GM12878 (cell line): ENCODE measurements at regions not wholly inside any gene's neighbourhood (a gene's known extent, or its start where the extent isn't known, plus 50 kb on each side); places are given as distances from the start of the nearest gene placed in this dataset.

Source experiments
- ATAC-seq: fragments of 200-7000 bp; cut with Tn5 transposase; 3 replicates; pipeline ENCODE4 v1.9.1; 2020; ENCODE audit warnings: mild to moderate bottlenecking, moderate library complexity
- BruUV-seq: library from RNA; stranded (reverse); fragments of 400-500 nt; replicated peaks from 2 replicates; lab custom pipeline; 2021; lab: Mats Ljungman, UMichigan
- CTCF ChIA-PET: fragments of 300-600 bp; sonication (Branson Sonifier 250); formaldehyde crosslinking; extraction: SDS; loops from one replicate; lab custom pipeline; 2021; ENCODE audit warnings: inconsistent platforms; lab: Yijun Ruan, JAX
- POLR2A ChIA-PET: fragments of 350-600 bp; formaldehyde crosslinking; extraction: SDS; loops from one replicate; lab custom pipeline; 2021; ENCODE audit warnings: inconsistent platforms; lab: Charles Lee
- RAD21 ChIA-PET: fragments of 300-600 bp; sonication (Branson Sonifier 250); formaldehyde crosslinking; loops from one replicate; lab custom pipeline; 2023; ENCODE audit warnings: antibody characterized with exemption; ENCODE audit not compliant: unreplicated experiment; lab: Charles Lee
- SMC1A ChIA-PET: fragments of 300-600 bp; sonication (Branson Sonifier 250); formaldehyde crosslinking; loops from one replicate; lab custom pipeline; 2023; ENCODE audit not compliant: unreplicated experiment, uncharacterized antibody; lab: Charles Lee
- DNase-seq: peaks from one replicate; pipeline ENCODE4 v3.0.0-alpha.2; 2011; ENCODE audit warnings: low read depth, low spot score
- FAIRE-seq: peaks from 3 replicates; lab custom pipeline; 2011; peaks lifted over from hg19 to GRCh38; lab: Jason Lieb, UNC
- H2AFZ ChIP-seq: 2 replicates; pipeline ENCODE4 v1.6.0; 2011; ENCODE audit warnings: low read depth, low read length, control low read depth; ENCODE audit not compliant: control insufficient read depth
- H3K27ac ChIP-seq: 2 replicates; pipeline ENCODE4 v1.5.1; 2011; ENCODE audit warnings: control low read depth; ENCODE audit not compliant: control insufficient read depth, insufficient read depth
- H3K27me3 ChIP-seq, 2 experiments: replicated peaks in 1 of 2; 2 replicates each; pipeline versions ENCODE4 v1.6.0 to v1.6.1; 2011; ENCODE audit warnings: low read length in 1 of 2; ENCODE audit not compliant: control insufficient read depth in 2 of 2, insufficient read depth in 2 of 2
- H3K36me3 ChIP-seq, 2 experiments: 2 replicates each; pipeline ENCODE4 v1.5.1; 2011; ENCODE audit warnings: low read length in 1 of 2; ENCODE audit not compliant: control insufficient read depth in 2 of 2, insufficient read depth in 2 of 2
- H3K4me1 ChIP-seq: 2 replicates; pipeline ENCODE4 v1.6.1; 2011; ENCODE audit warnings: mild to moderate bottlenecking, low read length, moderate library complexity, mixed read lengths; ENCODE audit not compliant: control insufficient read depth, insufficient read depth
- H3K4me2 ChIP-seq: 2 replicates; pipeline ENCODE4 v1.6.0; 2011; ENCODE audit warnings: control low read depth; ENCODE audit not compliant: control insufficient read depth, insufficient read depth
- H3K4me3 ChIP-seq: fragments of 200-600 bp; sonication (generic); 2 replicates; pipeline ENCODE4 v1.5.1; 2016
- H3K79me2 ChIP-seq: 2 replicates; pipeline ENCODE4 v1.6.0; 2011; ENCODE audit warnings: low read length; ENCODE audit not compliant: control insufficient read depth, insufficient read depth
- H3K9ac ChIP-seq: 2 replicates; pipeline ENCODE4 v1.8.0; 2011; ENCODE audit warnings: low read length, control low read depth, mixed read lengths; ENCODE audit not compliant: control insufficient read depth, insufficient read depth
- H3K9me3 ChIP-seq: replicated peaks from 3 replicates; pipeline ENCODE4 v1.5.1; 2011; ENCODE audit warnings: mild to moderate bottlenecking, low read length; ENCODE audit not compliant: control insufficient read depth, insufficient read depth
- H4K20me1 ChIP-seq: 2 replicates; pipeline ENCODE4 v1.6.0; 2011; ENCODE audit not compliant: control insufficient read depth, insufficient read depth
- BACH1 ChIP-seq: fragments of 450-650 bp; IDR thresholded peaks from 2 replicates; pipeline ENCODE4 v1.6.1; 2017; ENCODE audit warnings: mild to moderate bottlenecking, borderline replicate concordance
- CREB1 ChIP-seq: IDR thresholded peaks from 2 replicates; pipeline ENCODE4 v1.6.1; 2012; ENCODE audit warnings: low read depth, mild to moderate bottlenecking, inconsistent platforms
- DPF2 ChIP-seq: fragments of 450-650 bp; IDR thresholded peaks from 2 replicates; pipeline ENCODE4 v1.6.1; 2017; ENCODE audit warnings: mild to moderate bottlenecking
- HCFC1 ChIP-seq: fragments of 150-350 bp; IDR thresholded peaks from 2 replicates; pipeline ENCODE4 v1.6.1; 2014; ENCODE audit warnings: low read length
- IRF4 ChIP-seq: IDR thresholded peaks from 2 replicates; pipeline ENCODE4 v1.6.1; 2011; ENCODE audit warnings: low read depth, low read length
- KAT2A ChIP-seq: conservative IDR thresholded peaks from 2 replicates; pipeline ENCODE4 v1.6.1; 2011; ENCODE audit warnings: low read depth, low read length; ENCODE audit not compliant: control insufficient read depth
- KDM1A ChIP-seq: fragments of 200-600 bp; sonication (generic); IDR thresholded peaks from 2 replicates; pipeline ENCODE4 v1.6.1; 2016; ENCODE audit warnings: borderline replicate concordance
- MXI1 ChIP-seq: fragments of 150-350 bp; IDR thresholded peaks from 2 replicates; pipeline ENCODE4 v1.6.1; 2011; ENCODE audit warnings: low read depth, mild to moderate bottlenecking, inconsistent platforms, low read length, improper control_type of control experiment
- NFIC ChIP-seq: IDR thresholded peaks from 2 replicates; pipeline ENCODE4 v1.6.1; 2012; ENCODE audit warnings: low read depth, mild to moderate bottlenecking, inconsistent platforms, low read length, moderate library complexity
- NR2C2 ChIP-seq: IDR thresholded peaks from 2 replicates; pipeline ENCODE4 v1.6.1; 2011; ENCODE audit warnings: borderline replicate concordance, low read depth; ENCODE audit not compliant: control insufficient read depth, insufficient read length
- PAX5 ChIP-seq: IDR thresholded peaks from 2 replicates; pipeline ENCODE4 v1.6.1; 2011; ENCODE audit warnings: low read depth, low read length, borderline replicate concordance
- PAX8 ChIP-seq: fragments of 450-650 bp; IDR thresholded peaks from 2 replicates; pipeline ENCODE4 v1.6.1; 2017; ENCODE audit warnings: mild to moderate bottlenecking, moderate library complexity
- PRDM15 ChIP-seq: fragments of 450-650 bp; formaldehyde crosslinking; IDR thresholded peaks from 2 replicates; pipeline ENCODE4 v1.4.0; 2020; ENCODE audit warnings: mild to moderate bottlenecking, moderate library complexity
- SREBF1 ChIP-seq: IDR thresholded peaks from 2 replicates; pipeline ENCODE4 v1.6.1; 2012; ENCODE audit warnings: mild to moderate bottlenecking, low read length
- WRNIP1 ChIP-seq: IDR thresholded peaks from 2 replicates; pipeline ENCODE4 v1.6.1; 2011; ENCODE audit warnings: low read depth, low read length, improper control_type of control experiment, borderline replicate concordance
- ZNF274 ChIP-seq: IDR thresholded peaks from one replicate; pipeline ENCODE4 v1.8.0; 2011; ENCODE audit not compliant: insufficient read length, insufficient read depth
- WGBS: methylation state at CpG from one replicate; pipeline ENCODE4 v1.1.6; 2016; ENCODE audit warnings: low lambda C conversion rate; ENCODE audit not compliant: insufficient replicate concordance, insufficient coverage; ENCODE audit errors: missing lambda C conversion rate; 5-methylcytosine and 5-hydroxymethylcytosine counted together
- in situ Hi-C: fragments of 300-500 bp; cut with MboI; formaldehyde crosslinking; loops from 9 replicates; pipeline ENCODE4 v1.14.3; 2018; ENCODE audit warnings: mixed read lengths
- intact Hi-C: fragments of 100-400 bp; cut with micrococcal nuclease; formaldehyde crosslinking; loops from one replicate; pipeline ENCODE4 v1.14.2; 2022; ENCODE audit not compliant: unreplicated experiment

- no peak overlapping the region for H3K4me2 ChIP-seq
- H3K4me3 ChIP-seq = no peak overlapping the region
- FAIRE-seq (no peak), ATAC-seq (no peak), DNase-seq (no peak)
- H3K36me3 ChIP-seq = no peaks in the 10 kb centered on the region
- no peaks in the 10 kb centered on the region for H4K20me1 ChIP-seq
- no peaks in the 10 kb centered on the region for H3K79me2 ChIP-seq
- no TSS peak for BruUV-seq
- POLR2A ChIA-PET = no interaction called here
- RAD21 ChIA-PET = no interaction called here
- intact Hi-C loops (no loop called here), in situ Hi-C loops (no loop called here)
- no peak overlapping the region for H3K27ac ChIP-seq
- H3K27me3 ChIP-seq = no peaks in the 10 kb centered on the region
- CTCF ChIA-PET = no interaction called here
- H3K9me3 ChIP-seq = no peaks in the 10 kb centered on the region
- H3K4me1 ChIP-seq = no peaks in the 10 kb centered on the region
- WGBS = 77% methylated on average over 1 of the region's 1 CpG
- no peak for TF ChIP-seq KAT2A
- TF ChIP-seq WRNIP1 = no peak
- TF ChIP-seq DPF2 = no peak
- TF ChIP-seq KDM1A = no peak
- TF ChIP-seq CREB1 = no peak
- TF ChIP-seq NR2C2 = no peak
- TF ChIP-seq PAX8 = no peak
- TF ChIP-seq BACH1 = no peak
- TF ChIP-seq HCFC1 = no peak
- TF ChIP-seq SREBF1 = no peak
- TF ChIP-seq PAX5 = no peak
- no peak for TF ChIP-seq MXI1
- TF ChIP-seq ZNF274 = no peak
- TF ChIP-seq IRF4 = no peak
- no peak for TF ChIP-seq NFIC
- TF ChIP-seq PRDM15 (CRISPR knock-in tag) = no peak
- SMC1A ChIA-PET = interaction anchor here (0.8 kb wide), 1 partner anchor 14 kb away, joined by 3 read pairs; no protein-coding TSS in a partner anchor
- no peak overlapping the region for H2AFZ ChIP-seq
- no peak overlapping the region for H3K9ac ChIP-seq
These were observed 308.3 kb downstream of the COX7C start for GRCh38 chr5:86926033-86926432.
